ENCODE measurements at regions not wholly inside any gene's neighbourhood (a gene's known extent, or its start where the extent isn't known, plus 50 kb on each side); places are given as distances from the start of the nearest gene placed in this dataset.

GRCh38 chr22:27438271-27438980 lies 363.1 kb downstream of the MN1 start:
- no peak for DNase-seq (ENCODE audit: low spot score)
- intact Hi-C loops (cut with DNase I): loop anchor here (5.0 to 10.0 kb wide), 3 partner anchors 74 to 194 kb away; no protein-coding TSS in a partner anchor

GRCh38 chr22:27439131-27439530 lies 362.4 kb downstream of the MN1 start:
- intact Hi-C loops (cut with DNase I): loop anchor here (5.0 to 10.0 kb wide), 3 partner anchors 73 to 194 kb away; no protein-coding TSS in a partner anchor
- DNase-seq (ENCODE audit: low spot score): no peak

GRCh38 chr22:27440304-27440865 lies 361.2 kb downstream of the MN1 start:
- intact Hi-C loops (cut with DNase I): no loop called here

DNA sequence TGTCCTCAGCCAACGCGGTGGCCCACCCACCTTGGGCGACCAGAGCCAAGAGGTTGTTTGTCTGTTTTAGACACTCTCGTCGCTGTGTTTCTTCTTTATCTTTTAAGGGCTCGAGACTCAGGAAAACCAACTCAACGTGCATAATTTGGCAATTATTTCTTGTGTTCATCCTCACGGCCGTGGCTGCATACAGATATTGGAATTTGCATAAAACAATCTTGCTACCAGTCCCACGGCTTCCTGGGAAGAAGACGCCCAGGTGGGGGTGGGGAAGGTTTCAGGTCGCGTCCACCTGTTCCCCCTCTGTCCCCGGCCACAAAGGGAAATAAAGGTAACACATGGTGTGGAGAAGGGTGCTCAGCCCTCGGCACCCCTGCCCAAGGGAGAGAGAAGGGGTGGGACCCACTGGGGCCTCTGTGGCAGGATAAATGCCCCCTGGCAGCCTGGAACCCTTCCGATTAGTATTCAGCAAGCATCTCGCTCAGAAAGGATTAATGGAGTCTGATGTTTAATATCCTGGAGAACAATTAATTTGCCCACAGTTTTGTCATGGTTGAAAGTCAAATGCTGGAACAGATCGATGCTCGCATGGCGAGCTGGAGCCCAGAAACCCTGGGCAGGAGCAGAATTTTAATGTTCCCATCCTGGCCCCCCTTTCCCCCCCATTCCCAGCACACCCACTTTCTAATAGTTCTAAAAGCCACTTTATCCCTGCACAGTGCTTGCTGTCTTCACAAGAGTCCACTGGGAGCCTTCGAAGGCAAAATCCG lies 359.7 kb downstream of the MN1 start:
- intact Hi-C loops (cut with DNase I): no loop called here
- no peak for DNase-seq (ENCODE audit: low spot score)

More at GRCh38 chr22:27440304-27440865, 361.2 kb downstream of the MN1 start:
- no peak for DNase-seq (ENCODE audit: low spot score)

- intact Hi-C loops (cut with DNase I): no loop called here
- DNase-seq (ENCODE audit: low spot score): no peak
These were observed 358.2 kb downstream of the MN1 start for GRCh38 chr22:27443306-27443705.

GRCh38 chr22:27445881-27446280 lies 355.7 kb downstream of the MN1 start:
- DNase-seq (ENCODE audit: low spot score): no peak
- intact Hi-C loops (cut with DNase I): no loop called here

DNA sequence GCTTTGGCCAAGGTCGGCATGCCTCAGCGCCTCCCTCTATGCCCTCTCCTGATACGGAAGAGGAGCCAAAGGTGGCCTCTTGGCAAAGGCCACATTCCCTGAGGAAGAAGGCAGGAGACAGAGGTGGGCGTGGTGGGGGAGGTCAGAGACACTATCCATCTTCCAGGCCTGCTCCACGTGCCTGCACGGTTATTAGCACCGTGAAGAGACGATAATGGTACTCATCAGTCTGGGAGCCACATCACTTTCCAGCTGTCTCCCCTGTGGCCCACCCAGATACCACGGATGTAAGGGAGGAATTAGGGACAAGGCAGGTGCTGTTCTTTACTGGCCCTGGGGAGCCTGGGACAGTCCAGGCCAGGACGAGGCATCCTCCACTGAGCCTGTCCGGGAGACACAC lies 354.3 kb downstream of the MN1 start:
- intact Hi-C loops (cut with DNase I): no loop called here

GRCh38 chr22:27450448-27450847 lies 351.1 kb downstream of the MN1 start:
- intact Hi-C loops (cut with DNase I): no loop called here
- DNase-seq (ENCODE audit: low spot score): no peak

More for the DNA sequence above, 354.3 kb downstream of the MN1 start:
- no peak for DNase-seq (ENCODE audit: low spot score)

DNA sequence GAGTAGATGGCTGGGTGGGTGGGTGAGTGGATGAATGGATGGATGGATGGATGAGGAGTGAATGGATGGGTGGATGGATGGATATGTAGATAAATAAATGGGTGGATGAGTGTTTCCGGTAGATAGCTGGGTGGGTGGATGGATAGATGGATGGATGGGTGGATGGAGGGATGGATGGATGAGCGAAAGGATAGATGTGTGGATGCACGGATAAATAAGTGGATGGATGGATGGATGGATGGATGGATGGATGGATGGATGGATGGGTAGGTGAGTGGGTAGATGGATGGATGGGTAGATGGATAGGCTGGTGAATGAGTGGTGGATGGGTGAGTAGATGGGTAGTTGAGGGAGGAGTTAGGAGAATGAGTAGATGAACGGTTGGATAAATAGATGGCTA lies 349.3 kb downstream of the MN1 start:
- DNase-seq (ENCODE audit: low spot score): no peak
- intact Hi-C loops (cut with DNase I): no loop called here

DNA sequence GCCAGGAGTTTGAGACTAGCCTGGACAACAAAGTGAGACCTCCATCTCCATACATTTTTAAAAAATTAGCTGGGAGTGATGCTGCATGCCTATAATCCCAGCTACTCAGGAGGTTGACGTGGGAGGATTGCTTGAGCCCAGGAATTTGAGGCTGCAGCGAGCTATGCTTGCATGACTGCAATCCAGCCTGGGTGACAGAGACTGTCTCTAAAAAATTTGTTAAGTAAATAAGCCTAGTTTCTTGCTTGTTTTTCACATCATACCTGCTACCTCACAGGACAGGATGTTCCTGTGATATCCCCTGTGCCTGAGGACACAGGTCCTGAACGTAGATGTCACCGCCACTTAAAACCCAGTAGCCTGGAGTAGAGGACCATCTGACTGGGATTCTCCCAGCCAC lies 348.6 kb downstream of the MN1 start:
- no peak for DNase-seq (ENCODE audit: low spot score)
- intact Hi-C loops (cut with DNase I): no loop called here

DNA sequence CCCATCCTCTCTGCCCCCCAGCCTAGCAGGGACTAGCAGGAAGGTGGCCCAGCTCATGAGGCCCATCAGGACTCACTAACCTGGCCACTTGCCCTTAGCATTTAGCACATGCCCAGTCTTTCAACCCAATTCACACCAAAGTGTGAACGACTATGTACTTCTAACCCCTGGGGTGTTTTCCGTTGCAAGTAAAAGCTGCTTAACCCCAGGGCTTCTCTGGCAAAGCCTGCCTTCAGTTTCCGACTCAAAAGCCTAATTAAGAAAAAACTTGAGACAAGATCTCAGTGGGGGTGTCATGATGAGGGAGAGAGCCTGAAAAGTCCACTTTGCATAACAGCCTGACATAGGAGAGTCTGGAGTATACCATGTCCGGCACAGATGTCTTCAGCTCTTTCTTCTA lies 347.8 kb downstream of the MN1 start:
- intact Hi-C loops (cut with DNase I): no loop called here
- DNase-seq (ENCODE audit: low spot score): no peak

DNA sequence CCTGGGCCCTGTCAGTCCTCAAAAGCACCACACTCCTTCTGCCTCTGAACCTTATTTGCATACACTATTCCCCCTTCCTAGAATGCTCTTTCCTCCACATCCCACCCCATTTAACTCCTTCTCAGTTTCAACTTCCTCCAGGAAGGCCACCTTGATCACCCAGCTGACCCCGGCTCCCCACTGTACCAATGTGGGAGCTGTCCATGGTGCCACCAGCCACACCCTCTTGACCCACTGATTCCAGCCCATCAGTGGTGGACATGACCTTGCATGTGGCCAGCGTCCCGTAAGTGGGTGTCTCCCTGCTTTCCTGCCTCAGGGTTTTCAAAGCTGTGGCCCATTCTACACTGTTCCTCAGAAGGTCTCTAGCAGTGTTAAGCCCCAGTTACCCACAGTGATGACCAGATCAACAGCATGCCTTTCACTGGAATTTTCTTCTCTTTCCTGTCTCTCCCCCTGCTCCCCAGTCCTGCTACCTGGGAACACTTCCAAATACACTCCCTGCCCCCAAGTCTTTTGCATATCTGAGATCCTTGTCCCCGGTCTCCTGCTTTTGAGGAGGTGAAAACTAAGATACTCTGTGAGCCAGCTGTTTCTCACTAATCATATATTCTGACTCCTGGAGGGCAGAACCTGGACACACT lies 346.6 kb downstream of the MN1 start:
- intact Hi-C loops (cut with DNase I): no loop called here
- no peak for DNase-seq (ENCODE audit: low spot score)

GRCh38 chr22:27455526-27455925 lies 346.0 kb downstream of the MN1 start:
- no peak for DNase-seq (ENCODE audit: low spot score)
- intact Hi-C loops (cut with DNase I): no loop called here

DNA sequence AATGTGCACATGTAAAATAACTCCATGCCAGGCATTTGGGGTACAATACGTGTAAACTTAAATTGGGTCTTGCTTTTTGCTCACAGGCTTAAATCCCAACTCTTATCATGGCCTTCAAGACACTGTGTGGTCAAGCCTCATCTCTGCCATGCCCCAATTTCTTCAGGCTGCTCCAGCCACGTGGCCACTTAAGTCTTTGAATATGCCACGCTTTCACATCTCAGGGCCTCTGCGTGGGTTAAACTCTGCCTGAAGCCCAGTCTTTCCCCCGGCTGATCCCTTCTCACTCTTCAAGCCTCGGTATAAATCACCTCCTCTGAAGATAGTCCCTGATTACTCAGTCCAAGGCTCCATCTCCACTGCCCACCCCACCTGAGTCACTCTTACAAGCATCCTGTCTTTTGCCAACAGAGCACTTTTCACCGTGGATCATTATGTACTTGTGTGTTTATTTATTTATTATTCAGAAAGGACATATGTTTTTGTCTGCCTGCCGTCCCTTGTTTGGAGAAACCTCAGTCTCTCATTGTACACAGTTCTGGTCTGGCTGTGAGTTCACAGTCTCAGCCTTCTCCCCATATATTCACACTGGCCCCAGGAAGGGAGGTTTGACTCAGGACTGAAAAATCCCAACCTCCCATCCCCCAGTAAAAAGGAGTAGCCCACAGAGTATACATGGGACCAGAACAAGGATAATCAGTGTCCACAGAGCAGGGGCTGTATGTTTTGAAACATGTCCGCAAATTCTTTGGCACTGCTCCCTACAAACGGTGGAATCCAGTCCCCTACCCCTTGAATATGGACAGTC lies 344.7 kb downstream of the MN1 start:
- intact Hi-C loops (cut with DNase I): no loop called here
- no peak for DNase-seq (ENCODE audit: low spot score)

DNA sequence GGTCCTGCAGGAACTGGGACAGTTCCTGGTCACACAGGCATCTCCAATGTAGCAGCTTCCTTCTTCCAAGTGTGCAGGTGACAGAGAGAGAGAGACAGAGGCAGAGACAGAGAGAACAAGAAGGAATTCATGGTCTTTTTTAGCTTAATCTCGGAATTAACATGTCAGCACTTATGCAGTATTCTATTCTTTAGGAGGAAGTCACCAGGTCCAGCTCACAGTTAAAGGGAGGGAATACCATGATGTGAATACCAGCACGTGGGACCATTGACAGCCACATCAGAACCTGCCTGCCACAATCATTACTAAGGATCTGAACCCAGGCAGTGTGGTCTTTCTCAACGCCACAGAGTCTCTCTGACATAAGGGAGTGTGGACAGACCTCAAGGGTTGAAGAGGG lies 341.6 kb downstream of the MN1 start:
- intact Hi-C loops (cut with DNase I): no loop called here
- no peak for DNase-seq (ENCODE audit: low spot score)

GRCh38 chr22:27460591-27461347 lies 340.8 kb downstream of the MN1 start:
- no peak for DNase-seq (ENCODE audit: low spot score)
- intact Hi-C loops (cut with DNase I): no loop called here

GRCh38 chr22:27461470-27461869 lies 340.1 kb downstream of the MN1 start:
- intact Hi-C loops (cut with DNase I): no loop called here
- no peak for DNase-seq (ENCODE audit: low spot score)

DNA sequence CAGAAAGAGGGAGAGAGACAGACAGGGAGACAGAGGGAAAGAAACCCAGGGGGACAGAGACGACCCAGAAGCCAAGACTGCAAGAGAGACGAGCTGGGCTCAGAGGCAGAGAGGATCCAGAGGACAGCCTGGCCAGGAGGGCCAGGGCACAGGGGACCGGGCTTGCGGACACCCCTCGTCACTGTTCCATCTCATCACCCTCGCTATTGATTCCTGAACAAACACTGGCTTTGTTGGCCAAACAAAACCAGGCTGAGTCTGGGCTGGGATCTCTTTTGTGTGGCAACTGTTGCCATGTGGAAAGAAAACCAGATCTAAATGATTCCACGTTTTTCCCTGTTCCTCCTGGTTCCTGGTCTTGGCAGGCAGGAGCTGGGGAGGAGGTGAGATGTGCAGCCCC lies 339.4 kb downstream of the MN1 start:
- intact Hi-C loops (cut with DNase I): no loop called here
- no peak for DNase-seq (ENCODE audit: low spot score)

- intact Hi-C loops (cut with DNase I): no loop called here
- DNase-seq (ENCODE audit: low spot score): no peak
These were observed 338.4 kb downstream of the MN1 start for GRCh38 chr22:27463121-27463660.
